ENCODE measurements at regions not wholly inside any gene's neighbourhood (a gene's known extent, or its start where the extent isn't known, plus 50 kb on each side); places are given as distances from the start of the nearest gene placed in this dataset.

- TF ChIP-seq POLR2A (conservative IDR thresholded peaks at IDR 0.05), result no peak
- no peak for TF ChIP-seq ZBTB17 (CRISPR knock-in tag; IDR thresholded peaks at IDR 0.05)
- no peak for TF ChIP-seq CTCF (IDR thresholded peaks at IDR 0.05 in 2 of 3, conservative IDR thresholded peaks at IDR 0.05 in 1 of 3; ENCODE audit: insufficient read depth in 2 of 3, low read depth in 1 of 3, low read length in 3 of 3)
- no peak for TF ChIP-seq EZH2 (IDR thresholded peaks at IDR 0.05; ENCODE audit: borderline replicate concordance, low read depth, low read length)
- TF ChIP-seq POLR2AphosphoS5 (IDR thresholded peaks at IDR 0.05; ENCODE audit: control insufficient read depth, insufficient read depth, low read depth, low read length), result no peak
- no peak for TF ChIP-seq ZNF12 (CRISPR knock-in tag; IDR thresholded peaks at IDR 0.05)
- no peak for TF ChIP-seq AFF4 (CRISPR knock-in tag; IDR thresholded peaks at IDR 0.05)
- TF ChIP-seq SMC3 (conservative IDR thresholded peaks at IDR 0.05; ENCODE audit: insufficient read depth, low read depth, low read length), result no peak
- TF ChIP-seq CREB1 (IDR thresholded peaks at IDR 0.05), result no peak
- TF ChIP-seq CREB1 (CRISPR knock-in tag; IDR thresholded peaks at IDR 0.05), result no peak
- TF ChIP-seq ZNF785 (CRISPR knock-in tag; IDR thresholded peaks at IDR 0.05), result no peak
- no peak for TF ChIP-seq TCF7 (IDR thresholded peaks at IDR 0.05; ENCODE audit: borderline replicate concordance)
These were observed 288.9 kb upstream of the MYT1L start for GRCh38 chr2:2619995-2620394.

Measured in K562 (cell line).